Medulla oblongata (tissue), 1 donor: ENCODE measurements at regions not wholly inside any gene's neighbourhood (a gene's known extent, or its start where the extent isn't known, plus 50 kb on each side); places are given as distances from the start of the nearest gene placed in this dataset.
A peak's percentile ranks its signal among the peaks of the same experiment; 100 is the strongest.

ENCODE experiments used
- DNase-seq: peaks from one replicate; pipeline ENCODE4 v3.0.0-alpha.2; 2015; ENCODE audit errors: extremely low spot score

DNA sequence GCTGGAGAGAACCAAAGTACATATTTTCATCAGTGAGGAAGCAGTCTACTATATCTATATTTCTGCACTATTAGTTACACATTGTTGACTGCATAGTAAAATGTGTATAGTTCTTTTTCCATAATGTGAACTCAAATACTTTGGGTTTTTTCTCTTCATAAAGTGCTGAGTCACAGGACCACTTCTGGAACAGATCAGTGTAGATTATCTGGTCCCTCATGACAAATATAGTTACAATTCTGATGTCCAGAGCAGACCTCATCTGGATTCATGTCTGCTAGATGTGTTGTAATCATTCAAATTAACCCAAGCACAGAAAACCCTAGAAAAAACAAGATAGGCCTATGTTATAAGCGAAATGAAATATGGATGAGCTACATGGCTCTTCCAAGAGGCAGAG is 171.4 kb downstream of the SUCLA2 start:
- no peak for DNase-seq

DNA sequence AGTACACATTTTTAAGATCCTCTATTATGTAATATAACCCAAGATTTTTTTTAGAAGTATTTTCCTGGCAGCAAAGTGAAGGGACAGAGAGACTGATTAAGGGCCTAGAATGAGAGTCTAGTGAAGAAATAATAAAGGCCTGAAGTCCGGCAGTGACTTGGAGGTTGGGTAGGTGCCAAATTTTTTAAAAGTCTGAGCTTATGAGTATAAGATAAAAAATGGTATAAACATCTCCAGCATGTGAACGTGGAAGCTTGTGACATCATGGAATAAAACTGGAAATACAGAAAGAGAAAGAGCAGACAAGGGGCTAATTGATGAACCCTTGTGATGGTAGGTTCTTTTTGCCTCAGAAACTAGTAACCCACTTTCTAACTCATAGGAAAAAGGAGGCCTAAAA is 174.6 kb downstream of the SUCLA2 start:
- DNase-seq: no peak

DNA sequence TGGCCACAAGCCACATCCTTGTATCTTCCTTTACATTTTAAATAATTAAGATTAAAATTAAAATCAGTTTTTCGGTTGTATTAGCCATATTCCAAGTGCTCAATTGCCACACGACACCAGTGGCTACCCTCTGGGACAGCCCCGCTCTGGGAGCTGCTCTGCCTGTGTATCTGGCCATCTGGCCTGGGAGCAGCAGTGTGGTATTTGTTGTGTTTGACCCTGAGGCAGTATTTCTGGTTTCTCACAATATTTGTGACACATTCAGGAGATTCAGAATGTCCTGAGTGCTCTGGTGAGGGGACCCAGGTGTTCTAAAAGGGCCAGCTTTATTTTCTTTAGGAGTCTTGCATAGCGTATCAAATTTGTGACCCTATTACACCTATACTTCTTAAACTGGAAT is 179.0 kb downstream of the SUCLA2 start:
- DNase-seq: no peak

DNA sequence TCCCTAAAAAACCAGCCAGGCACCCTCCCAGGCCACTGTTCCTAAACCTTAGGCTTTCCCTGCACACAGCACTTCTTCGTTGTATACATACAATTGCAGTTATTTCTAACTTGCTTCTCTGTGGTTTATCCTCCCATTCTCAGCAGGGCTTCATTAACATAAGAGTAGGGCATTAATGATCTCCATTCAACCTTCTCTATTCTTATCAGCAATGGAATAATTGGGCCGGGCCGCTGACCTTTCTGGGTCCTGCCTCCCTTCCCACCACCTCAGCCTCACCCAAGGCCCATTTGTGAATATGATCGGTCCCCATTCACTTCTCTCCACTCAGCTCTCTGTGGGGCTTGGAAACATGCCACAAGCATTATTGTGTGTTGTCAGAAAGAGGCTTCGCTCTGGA is 184.2 kb downstream of the SUCLA2 start:
- DNase-seq: no peak

DNA sequence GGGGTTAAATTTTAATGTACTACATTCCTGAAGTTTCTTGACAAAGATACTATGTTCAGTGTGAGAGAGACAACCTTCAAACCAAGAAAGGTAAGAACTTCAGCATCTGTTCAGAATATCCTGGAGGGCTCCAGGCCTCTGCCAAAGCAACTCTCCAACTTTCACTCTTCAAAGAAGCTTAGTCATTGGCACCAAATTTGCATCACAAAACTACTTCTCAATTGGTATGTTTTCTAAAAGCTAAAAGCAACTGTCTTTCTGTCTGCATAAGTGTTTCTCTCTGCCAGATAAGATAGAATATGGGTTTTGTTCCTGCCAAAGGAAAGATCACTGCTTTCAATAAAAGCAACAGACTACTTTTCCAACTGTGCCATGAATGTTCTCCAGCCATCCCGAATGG is 187.4 kb downstream of the SUCLA2 start:
- peak; percentile 4 for DNase-seq

DNA sequence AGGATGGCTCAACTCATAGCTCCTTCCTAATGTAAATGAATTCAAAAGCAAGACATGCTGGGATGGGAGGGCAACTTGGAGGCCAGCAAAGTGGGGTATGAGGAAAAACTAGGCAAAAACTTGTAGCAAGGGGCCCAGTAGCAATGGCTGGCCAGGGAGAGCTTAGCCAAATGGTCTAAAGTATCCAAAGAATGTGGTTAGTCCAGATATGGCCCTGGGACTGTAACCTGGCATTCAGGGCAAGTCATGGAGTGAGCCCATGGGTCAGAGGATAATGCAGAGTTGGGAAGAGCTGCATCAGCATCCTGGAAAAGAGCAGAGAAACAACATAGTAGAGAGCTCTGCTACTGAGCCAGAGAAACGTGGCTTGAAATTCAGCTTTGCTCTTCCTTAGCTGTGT is 191.7 kb downstream of the SUCLA2 start:
- no peak for DNase-seq

DNA sequence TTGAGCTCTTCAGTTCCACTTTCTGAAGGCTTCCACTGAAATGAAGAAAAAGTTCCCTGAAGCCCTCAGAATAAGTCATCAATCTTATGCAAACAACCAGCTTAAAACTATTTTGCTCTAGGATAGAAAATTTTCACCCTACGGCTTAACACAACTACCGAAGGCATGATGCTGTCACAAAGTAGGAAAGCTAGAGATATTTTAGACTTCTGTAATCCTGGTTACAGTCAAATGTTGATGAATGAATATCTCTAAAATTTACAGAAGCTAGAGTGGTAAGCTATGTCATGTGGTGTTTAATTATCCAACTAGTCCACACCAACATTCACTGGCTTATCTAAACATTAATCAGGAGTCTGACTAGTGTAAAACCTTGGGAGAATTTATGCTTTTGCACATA is 197.9 kb downstream of the SUCLA2 start:
- no peak for DNase-seq

DNA sequence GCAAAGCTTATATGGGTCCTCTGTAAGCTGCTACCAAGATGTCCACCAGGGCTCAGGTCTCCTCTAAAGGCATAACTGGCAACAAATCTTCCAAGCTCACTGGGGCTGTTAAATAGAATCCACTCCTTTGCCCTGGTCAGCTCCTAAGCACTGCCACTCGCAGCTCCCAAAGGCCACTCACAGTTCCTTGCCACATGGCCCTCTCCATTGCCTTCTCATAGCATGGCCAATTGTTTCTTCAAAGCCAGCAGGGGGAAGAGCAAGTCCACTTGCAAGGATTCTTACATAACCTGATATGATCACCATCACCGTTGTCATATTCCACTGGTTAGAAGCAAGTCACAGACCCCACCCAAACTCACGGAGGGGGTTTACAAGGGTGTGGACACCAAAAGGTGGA is 199.5 kb downstream of the SUCLA2 start:
- no peak for DNase-seq

DNA sequence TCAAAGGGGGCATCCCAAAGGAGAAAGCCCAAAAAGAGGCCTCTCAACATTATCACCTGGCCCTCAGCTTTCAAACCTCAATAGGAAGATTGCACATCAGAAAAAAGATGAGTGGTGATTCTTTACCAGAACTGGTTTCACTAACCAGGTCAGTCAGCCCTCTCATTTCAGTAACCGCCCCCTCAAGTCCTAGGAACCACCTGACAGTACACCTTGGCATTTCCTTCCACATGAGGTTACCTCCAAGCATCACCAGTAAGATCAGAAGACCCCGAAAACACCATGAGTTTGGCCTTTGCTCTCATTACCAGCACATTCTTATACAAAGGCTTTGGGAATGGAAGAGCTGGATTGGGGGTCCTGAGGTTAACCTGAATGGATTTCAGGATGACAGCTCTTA is 200.5 kb downstream of the SUCLA2 start:
- no peak for DNase-seq

DNA sequence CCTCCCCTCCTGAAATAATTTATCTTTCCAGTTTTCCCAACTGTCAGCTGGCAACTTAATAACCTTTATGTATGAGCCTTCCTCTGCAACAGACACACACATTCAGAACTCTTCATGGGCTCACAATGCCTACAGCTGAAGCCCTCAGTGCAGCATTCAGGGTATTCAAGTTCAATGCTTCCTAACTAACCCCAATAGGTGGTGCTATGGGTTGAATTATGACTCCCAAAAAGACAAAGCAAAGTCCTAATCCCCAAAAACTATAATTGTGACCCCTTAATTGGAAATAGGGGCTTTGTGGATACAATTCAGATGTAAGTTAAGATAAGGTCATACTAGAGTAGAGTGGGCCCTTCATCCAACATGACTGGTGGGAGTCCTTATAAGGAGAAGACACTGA is 202.2 kb downstream of the SUCLA2 start:
- no peak for DNase-seq

DNA sequence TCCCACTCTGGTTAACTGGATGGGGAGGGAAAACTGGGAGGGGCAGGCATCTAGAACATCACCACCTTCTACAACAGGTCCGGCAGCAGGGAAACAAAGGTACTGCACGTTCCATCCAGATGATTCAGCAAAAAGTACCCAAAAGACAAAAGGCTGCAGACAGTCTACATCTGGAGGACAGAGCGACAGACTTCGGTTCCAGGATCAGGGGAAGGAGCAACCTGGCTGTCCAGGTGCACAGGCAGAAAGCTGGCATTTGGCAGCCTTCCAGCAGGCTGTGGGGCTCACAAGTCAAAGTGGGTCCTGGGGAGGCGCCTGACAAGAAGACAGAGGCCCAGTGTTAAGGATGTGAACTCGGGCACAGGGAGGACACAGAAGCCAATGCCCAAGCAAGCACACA is 202.9 kb downstream of the SUCLA2 start:
- DNase-seq: no peak

DNA sequence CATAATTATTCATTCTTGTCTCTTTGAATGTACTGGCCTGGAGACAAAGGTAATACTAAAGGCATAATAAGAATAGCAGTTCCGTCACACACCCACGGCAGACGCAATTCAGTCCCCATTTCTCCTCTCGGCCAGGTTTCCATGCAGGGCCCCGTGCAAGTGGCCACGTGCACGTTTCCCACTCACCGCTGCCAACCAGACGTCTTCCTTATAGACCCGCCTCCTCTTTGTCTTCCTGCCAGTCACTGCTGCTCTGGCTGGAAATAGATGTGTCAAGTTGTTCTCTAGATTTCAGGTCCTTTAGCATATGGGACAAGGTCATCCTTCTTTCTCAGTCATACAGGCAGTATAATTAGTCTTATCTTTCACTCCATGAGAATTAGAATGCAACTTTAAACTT is 204.3 kb downstream of the SUCLA2 start:
- no peak for DNase-seq

DNA sequence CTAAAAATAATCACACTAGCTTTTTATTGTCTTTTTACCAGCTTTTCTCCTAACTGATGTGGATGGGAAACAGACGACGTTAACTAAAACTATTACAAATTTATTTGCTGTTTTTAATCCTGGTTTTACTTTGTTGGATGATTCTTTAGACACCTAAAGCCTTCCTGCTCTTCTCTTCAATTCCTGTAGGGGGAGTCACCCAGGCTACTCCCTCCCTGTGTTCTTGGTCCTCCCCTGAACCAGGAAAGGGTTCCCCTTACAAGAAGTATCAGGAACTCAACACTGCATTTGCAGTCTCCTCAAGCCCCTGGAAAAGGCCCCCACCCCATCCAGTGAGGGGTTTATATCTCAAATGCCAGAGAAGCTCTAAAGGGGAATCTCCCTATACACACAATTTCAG is 206.1 kb downstream of the SUCLA2 start:
- DNase-seq: no peak

DNA sequence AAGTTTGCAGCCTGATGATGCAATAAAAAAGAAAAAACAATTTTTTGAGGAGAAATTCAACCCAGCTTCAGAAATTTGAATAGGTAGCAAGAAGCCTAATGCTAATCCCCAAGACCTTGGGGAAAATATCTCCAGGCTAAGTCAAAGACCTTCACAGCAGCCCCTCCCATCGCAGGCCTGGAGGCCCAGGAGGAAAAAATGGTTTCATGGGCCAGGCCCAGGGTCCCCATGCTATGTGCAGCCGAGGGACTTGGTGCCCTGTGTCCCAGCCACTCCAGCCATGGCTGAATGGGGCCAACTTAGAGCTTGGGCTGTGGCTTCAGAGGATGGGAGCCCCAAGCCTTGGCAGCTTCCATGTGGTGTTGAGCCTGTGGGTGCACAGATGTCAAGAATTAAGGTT is 210.3 kb downstream of the SUCLA2 start:
- no peak for DNase-seq

DNA sequence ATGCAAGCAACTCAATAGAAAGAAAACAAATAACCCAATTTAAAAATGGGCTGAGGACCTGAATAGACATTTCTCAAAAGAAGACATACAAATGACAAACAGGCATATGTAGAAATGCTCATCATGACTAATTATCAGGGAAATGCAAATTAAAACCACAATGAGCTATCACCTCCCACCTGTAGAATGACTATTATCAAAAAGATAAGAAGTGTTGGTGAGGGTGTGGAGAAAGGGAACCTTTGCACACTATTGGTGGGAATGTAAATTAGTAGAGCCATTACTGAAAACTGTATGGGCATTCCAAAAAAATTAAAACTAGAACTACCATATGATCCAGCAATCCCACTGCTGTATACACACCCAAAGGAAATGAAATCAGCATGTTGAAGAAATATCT is 212.2 kb downstream of the SUCLA2 start:
- no peak for DNase-seq

DNA sequence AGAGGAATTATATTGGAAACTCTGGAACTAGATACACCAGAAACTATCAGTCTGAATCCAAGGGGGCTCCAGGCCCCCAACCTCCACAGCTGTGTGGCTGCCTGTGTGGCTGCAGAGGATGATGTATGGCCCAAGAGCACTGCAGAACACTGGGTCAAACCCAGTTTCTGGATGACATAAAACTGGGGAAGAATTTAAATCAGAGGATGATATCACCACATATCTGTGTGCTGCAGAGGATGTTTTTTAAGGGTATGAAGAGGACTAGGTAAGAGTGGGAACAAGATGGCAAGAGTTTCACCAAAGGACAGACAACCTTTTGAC is 226.4 kb downstream of the SUCLA2 start:
- DNase-seq: no peak

DNA sequence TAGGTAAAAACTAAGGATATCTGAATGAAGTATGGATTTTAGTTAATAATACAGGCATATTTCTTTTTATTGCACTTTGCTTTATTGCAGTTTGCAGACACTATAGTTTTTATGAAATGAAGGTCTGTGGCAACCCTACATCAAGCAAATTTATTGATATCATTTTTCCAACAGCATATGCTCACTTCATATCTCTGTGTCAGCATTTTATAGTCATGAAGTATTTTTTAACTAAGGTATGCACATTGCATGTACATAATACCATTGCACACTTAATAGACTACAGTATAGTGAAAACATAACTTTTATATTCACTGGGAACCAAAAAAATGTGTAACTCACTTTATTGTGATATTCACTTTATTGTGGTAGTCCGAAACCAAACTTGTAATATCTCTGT is 236.3 kb downstream of the SUCLA2 start:
- DNase-seq: no peak

DNA sequence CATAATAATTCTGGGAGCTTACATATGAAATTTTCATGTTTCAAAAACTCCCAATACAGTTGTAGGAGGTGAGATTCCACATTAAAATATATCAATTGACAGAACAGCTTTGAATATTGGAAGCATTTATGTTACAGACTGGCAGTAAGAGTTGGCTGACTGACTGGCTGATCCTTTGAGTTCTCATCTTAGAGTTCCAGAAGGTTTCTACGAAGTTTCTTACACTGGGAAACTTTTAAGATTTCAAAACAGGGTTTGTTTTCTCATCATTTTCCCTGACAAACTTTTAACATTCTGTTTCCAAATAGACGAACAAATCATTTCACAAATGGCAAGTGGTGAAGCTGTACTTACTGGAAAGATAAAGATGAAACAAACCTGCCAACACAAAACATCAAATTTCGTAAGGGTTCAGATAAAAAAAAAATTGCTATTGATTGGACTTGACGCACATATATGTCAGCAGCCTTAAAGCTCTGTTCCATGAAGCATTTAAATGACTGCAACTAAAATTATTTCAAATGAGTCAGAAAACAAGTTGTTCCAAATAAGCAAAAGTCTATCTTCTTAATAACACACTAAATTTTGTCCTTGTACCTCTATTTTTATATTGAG is 243.5 kb downstream of the SUCLA2 start:
- no peak for DNase-seq

DNA sequence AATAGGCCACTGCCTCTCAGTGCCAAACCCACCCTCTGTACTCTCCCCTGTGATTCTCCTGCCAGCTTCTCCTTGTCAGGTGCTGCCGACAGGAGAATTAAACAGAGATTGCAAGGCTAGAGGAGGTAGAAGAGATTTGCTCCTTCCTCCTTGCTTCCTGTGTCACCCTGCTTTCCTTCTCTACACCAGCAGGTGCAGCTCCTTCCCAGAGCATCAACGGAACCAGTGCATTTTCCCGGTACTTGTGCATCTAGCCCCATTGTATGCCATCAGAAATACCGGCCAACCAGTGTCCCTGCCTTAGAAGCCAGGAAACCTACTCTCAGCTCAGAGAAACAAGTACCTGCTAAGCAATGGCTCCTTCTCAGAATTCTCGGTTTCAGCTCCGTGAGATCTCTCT is 253.2 kb downstream of the SUCLA2 start:
- no peak for DNase-seq

DNA sequence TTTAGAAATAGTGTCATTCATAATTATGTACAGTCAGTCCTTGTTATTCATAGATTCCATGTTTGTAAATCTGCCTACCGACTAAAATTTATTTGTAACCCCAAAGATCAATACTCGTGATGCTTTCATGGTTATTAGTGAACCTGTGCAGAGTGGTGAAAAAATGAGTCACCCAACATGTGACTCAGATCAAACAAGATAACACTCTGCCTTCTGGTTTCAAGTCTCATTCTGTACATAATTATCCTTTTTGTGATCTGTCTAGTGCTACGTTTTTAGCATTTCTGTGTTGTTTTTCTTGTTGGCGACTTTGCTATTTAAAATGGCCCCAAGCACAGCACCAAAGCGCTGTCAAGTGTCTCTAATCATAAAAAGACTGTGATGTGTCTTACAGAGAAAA is 274.7 kb downstream of the SUCLA2 start:
- DNase-seq: no peak

DNA sequence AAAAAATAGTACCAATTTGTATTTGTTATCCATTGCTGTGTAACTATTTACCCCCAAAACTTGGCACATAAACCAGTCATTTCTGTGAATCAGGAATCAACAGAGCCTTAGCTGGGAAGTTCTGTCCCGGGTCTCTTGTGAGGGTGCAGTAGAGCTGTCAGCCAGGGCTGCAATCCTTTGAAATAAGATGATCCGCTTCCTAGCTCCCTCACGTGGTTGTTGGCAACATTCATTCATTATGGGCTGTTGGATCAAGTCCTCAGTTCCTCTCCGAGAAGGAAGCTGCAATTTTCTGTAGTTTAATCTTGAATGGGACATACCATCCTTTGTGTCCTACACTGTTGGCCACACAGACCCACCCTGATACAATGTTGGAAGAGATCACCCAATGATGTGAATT is 277.2 kb downstream of the SUCLA2 start:
- DNase-seq: no peak

DNA sequence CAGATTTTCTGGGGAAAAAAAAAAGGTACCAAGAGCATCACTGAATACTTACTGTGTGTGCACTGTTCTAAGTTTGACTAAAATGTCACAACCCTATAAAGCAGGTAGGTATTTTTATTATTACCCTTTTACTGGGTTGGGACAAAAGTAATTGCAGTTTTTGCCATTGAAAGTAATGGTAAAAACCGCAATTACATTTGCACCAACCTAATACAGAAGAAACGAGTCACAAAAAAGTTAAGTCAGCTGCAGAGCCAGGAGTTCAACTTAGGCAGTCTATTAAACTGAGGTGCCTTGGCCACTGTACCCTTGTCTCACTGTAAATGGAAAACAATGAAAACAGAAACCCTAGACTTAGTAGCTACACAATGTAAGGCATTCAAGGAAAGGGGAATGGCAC is 281.9 kb downstream of the SUCLA2 start:
- DNase-seq: no peak

DNA sequence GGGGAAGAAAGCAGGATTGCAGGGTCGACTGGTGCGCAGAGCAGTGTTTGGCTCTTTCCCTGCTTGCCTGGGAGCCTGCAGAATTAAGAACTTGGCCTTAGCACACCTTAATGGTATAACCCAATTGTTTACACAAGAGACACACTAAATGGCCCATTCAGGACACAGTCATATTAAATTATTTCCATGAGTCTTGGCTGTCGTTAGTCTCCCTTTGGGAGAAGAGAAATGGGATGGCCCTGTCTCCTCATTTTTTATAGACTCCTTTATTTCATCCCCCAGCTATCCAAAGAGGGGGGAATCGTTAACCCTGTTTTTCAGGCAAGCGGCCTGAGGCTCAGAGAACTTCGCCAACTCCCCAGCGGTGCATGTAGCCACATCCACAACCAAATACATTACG is 282.5 kb downstream of the SUCLA2 start:
- DNase-seq: no peak

DNA sequence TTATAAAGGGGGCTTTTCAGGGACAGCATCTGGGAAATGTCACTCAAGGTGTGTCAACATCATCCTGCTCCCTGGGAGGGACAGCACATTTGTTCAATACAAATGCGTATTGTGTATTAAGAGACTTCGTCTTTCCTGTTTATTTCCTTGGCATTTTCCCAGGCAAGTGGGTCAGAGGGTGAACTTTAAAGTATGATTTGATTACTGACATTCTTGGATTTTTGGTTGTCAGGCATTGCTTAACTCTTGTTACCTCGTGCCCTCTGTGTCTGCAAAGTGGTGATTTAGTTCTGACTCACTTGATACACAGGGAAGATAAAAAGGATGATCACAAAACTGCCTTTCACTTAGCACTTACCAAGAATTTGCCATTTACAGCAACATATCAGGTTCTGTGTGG is 292.7 kb downstream of the SUCLA2 start:
- DNase-seq: no peak

DNA sequence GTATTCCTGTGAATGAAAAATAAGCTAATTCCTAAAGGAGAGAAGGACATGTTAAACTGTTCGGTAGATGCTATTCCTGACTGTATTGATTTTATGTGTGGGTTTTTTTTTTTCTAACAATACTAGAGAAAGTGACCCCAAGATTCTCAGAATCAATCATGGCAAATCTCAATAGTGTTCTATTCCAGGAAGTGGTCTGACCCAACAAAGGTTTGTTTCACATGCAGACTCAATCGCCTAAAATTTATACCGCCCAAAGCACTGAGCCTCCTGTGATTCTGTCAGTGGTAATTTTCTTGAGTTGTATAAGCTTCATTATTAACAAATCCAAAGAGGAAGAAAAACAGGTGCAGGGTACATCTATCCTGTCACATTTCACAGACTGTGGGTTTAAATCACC is 293.7 kb downstream of the SUCLA2 start:
- DNase-seq: no peak
